ENCODE measurements at regions not wholly inside any gene's neighbourhood (a gene's known extent, or its start where the extent isn't known, plus 50 kb on each side); places are given as distances from the start of the nearest gene placed in this dataset.

DNA sequence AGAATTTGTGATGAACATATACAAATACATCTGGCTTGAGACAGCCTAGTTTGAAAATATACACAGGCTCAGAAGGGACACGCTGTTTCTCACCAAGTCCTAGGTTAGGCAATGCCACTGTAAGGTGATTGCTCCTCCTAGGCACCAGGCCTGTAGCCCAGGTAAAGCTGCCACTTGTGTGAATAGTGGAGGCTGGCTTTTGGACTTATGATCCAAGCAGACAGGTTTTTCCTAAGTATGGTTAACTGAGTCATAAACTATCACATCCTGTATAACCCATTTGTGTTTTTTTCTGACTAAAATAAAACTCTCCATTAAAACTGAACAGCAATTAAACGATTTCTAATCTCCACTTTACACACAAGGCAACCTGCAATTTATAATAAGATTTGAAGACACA, 81.0 kb downstream of the SEMA4F start:
- H3K4me3 ChIP-seq (ENCODE audit: low read depth, low read length): no peak overlapping the region
- no peak overlapping the region for H3K27ac ChIP-seq (ENCODE audit: low read depth)
- DNase-seq (ENCODE audit: extremely low spot score): no peak
- H3K4me1 ChIP-seq (ENCODE audit: insufficient read depth): no peaks in the 10 kb centered on the region
- H3K36me3 ChIP-seq (ENCODE audit: insufficient read depth): no peaks in the 10 kb centered on the region
- WGBS: 63% methylated on average over 2 of the region's 2 CpGs

DNA sequence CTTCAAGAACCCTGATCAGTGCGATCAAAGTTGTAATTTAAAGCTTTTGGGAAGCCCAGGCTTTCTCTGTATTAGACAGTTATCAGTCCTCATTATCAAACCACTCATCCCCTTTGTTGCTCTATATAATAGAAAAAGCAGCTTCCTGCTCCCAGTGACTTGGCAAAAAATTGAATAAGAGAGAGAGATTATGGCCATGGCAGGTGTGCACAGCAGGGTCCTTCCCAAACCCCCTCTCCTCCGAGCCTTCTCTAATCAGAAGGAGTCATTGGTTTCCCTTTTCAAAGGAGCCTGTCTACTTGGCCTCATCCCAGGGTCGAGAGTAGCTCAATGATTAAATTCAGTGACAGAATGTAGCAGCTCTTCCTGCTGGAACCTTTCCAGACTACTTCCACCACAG, 81.5 kb downstream of the SEMA4F start:
- DNase-seq (ENCODE audit: extremely low spot score): no peak
- Histone ChIP-seq H3K27ac (ENCODE audit: low read depth) (no peak overlapping the region), H3K36me3 (ENCODE audit: insufficient read depth) (no peaks in the 10 kb centered on the region), H3K4me1 (ENCODE audit: insufficient read depth) (no peaks in the 10 kb centered on the region), H3K4me3 (ENCODE audit: low read depth, low read length) (no peak overlapping the region)
- WGBS: 49% methylated on average over 3 of the region's 3 CpGs

DNA sequence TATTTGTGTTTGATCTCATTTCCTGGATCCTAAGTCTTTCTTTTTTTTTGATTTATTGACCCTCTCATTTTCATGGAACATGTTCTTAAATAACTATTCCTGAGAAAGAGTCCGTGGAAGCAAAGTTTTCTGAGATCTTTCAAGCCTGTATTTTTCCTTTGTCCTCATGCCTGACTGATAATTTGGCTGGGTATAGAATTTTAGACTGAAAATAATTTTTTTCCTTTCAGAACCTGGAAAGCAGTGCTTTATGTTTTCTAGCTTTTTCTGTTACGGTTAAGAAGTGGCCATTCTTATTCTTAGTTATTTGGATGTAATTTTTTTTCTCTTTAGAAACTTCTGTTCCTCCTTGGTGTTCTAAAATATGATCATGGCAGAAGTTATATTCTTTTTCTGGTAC, 82.5 kb downstream of the SEMA4F start:
- no peak overlapping the region for H3K4me3 ChIP-seq (ENCODE audit: low read depth, low read length)
- WGBS: 59% methylated on average over 2 of the region's 2 CpGs
- no peaks in the 10 kb centered on the region for H3K4me1 ChIP-seq (ENCODE audit: insufficient read depth)

DNA sequence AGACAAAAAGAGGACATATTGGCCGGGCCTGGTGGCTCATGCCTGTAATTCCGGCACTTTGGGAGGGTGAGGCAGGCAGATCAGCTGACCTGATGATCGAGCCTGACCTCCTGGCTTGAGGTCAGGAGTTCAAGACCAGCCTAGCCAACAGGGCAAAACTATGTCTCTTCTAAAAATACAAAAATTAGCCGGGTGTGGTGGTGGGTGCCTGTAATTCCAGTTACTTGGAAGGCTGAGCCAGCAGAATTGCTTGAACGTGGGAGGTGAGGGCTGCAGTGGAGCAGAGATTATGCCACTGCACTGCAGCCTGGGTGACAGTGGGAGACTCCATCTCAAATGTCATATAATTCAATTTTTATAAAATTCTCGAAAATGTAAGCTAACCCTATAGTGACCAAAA, 84.5 kb downstream of the SEMA4F start:
- H3K27ac ChIP-seq (ENCODE audit: low read depth): no peak overlapping the region
- 70% methylated on average over 6 of the region's 6 CpGs for WGBS
- no peaks in the 10 kb centered on the region for H3K4me1 ChIP-seq (ENCODE audit: insufficient read depth)
- H3K36me3 ChIP-seq (ENCODE audit: insufficient read depth): no peaks in the 10 kb centered on the region
- DNase-seq (ENCODE audit: extremely low spot score): no peak
- H3K4me3 ChIP-seq (ENCODE audit: low read depth, low read length): no peak overlapping the region

More for the DNA sequence above, 82.5 kb downstream of the SEMA4F start:
- no peak for DNase-seq (ENCODE audit: extremely low spot score)
- Histone ChIP-seq H3K27ac (ENCODE audit: low read depth) (no peak overlapping the region), H3K36me3 (ENCODE audit: insufficient read depth) (no peaks in the 10 kb centered on the region)

DNA sequence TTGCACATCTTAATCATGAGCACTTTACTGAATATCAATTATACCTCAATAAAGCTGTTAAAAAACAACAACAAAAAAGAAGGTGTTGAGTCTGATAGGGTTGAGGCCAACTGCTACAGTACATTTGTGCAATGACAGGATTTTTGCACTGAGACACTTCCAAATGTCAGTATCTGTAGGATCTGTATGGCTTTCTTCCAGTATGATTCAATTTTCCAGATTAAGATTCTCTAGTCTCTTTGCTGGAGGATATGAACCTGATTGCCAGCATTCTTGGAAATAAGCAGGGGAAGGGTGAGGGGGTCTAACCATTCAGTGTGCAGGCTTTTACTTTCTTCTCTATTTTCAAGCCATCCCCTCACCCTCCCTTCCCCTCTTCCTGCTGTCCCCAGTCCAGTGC, 85.1 kb downstream of the SEMA4F start:
- Histone ChIP-seq H3K27ac (ENCODE audit: low read depth) (no peak overlapping the region), H3K4me1 (ENCODE audit: insufficient read depth) (no peaks in the 10 kb centered on the region)
- no peak for DNase-seq (ENCODE audit: extremely low spot score)

DNA sequence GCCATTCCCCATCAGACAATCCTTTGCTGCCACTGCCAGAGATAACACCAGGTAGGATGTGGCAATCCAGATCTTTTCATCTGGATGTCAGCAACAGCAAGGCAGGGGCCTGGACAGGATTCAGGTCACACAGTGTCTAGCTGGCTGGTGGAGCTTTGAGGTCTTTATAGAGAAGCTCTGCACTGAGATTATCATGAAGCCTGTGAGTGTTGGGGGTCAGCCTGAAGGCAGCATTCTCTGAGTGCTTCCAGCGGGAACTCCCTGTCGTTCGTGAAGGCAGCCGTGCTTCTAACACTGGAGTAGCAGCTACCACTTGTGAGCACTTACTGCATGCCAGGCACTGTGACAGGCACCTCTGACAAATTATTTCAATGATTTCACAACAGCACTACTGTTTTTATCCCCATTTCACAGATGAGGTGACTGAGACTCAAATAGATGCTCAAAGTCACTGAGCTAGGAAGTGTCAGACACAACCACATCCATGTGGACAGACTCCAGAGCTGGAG, 85.7 kb downstream of the SEMA4F start:
- no peak overlapping the region for H3K27ac ChIP-seq (ENCODE audit: low read depth)
- 55% methylated on average over 4 of the region's 4 CpGs for WGBS
- H3K36me3 ChIP-seq (ENCODE audit: insufficient read depth): no peaks in the 10 kb centered on the region
- H3K4me1 ChIP-seq (ENCODE audit: insufficient read depth): no peaks in the 10 kb centered on the region
- DNase-seq (ENCODE audit: extremely low spot score): no peak
- H3K4me3 ChIP-seq (ENCODE audit: low read depth, low read length): no peak overlapping the region

More for the DNA sequence above, 85.1 kb downstream of the SEMA4F start:
- no peak overlapping the region for H3K4me3 ChIP-seq (ENCODE audit: low read depth, low read length)
- no peaks in the 10 kb centered on the region for H3K36me3 ChIP-seq (ENCODE audit: insufficient read depth)

DNA sequence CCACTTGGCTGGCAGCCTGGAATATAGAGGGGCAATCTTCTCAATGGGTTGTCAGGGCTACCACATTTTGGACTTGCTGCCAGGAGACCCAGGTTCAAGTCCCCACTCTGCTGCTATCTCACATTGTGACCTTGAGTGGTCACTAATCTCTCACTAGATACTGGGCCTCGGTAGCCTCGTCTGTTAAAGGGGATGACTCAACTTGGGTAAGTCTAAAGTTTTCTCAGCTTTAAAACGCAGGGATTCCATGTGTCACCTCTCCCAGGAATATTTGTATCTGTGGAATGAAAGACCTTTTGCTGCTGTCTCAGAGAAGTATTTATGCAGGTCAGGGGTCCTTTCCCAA, 86.3 kb downstream of the SEMA4F start:
- WGBS: 56% methylated on average over 3 of the region's 3 CpGs
- no peak for DNase-seq (ENCODE audit: extremely low spot score)
- H3K4me3 ChIP-seq (ENCODE audit: low read depth, low read length): no peak overlapping the region
- H3K27ac ChIP-seq (ENCODE audit: low read depth): no peak overlapping the region
- no peaks in the 10 kb centered on the region for H3K4me1 ChIP-seq (ENCODE audit: insufficient read depth)
- no peaks in the 10 kb centered on the region for H3K36me3 ChIP-seq (ENCODE audit: insufficient read depth)

DNA sequence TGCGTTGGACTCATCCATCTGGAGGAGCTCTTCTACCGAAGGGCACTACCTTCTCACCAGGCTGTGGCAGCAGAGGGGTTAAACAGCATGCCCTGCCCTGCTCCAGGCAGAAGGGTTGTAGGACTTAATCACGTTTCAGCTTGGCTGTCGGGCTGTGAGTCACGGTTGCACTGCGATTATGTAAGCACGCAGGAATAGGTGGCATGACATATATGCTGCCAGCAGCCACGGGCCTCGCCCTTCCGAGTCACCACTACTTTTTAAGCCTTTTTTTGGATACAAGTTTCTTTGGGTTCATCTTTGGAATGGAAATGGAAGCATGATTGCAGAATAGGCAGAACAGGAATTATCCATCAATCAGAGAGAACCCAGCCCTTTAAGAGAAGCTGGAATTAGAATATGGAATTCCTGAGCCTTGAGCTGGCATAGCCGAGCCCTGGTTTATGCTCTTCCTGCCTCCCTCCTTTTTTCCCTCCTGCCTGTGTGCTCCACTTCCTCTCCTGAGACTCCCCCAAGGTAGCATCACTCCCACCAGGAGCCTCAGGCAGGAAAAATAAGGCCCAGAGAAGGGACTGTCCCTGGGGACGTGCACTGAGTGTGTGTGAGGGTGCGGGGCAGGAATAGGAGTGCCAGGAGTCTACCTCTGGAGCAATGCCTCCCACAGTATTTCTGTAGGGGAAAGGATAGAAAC, 86.8 kb downstream of the SEMA4F start:
- H3K36me3 ChIP-seq (ENCODE audit: insufficient read depth): no peaks in the 10 kb centered on the region
- DNase-seq (ENCODE audit: extremely low spot score): peak; percentile 59
- WGBS: 30% methylated on average over 13 of the region's 13 CpGs
- H3K4me1 ChIP-seq (ENCODE audit: insufficient read depth): no peaks in the 10 kb centered on the region
- no peak overlapping the region for H3K27ac ChIP-seq (ENCODE audit: low read depth)
- no peak overlapping the region for H3K4me3 ChIP-seq (ENCODE audit: low read depth, low read length)

DNA sequence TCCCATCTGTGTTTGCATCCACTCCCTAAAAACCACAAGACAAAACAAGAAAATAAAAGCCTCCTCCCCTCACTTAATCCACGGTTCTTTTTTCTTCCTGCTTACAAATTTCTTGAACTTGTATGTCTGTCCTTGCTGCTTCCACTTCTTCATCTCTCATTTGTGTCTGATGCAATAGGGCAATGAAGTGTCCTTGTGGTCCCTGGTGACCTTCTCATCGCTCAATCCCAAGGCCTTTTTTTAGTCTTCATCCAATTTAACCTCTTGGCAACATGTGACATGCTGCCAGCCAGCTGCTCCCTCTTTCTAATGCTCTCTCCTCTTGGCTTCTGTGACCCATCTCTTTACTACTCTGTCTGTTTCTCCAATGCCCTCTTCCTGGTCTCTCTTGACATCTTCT, 87.6 kb downstream of the SEMA4F start:
- no peaks in the 10 kb centered on the region for H3K4me1 ChIP-seq (ENCODE audit: insufficient read depth)
- DNase-seq (ENCODE audit: extremely low spot score): no peak
- no peaks in the 10 kb centered on the region for H3K36me3 ChIP-seq (ENCODE audit: insufficient read depth)
- WGBS: 72% methylated on average over 2 of the region's 2 CpGs
- no peak overlapping the region for H3K4me3 ChIP-seq (ENCODE audit: low read depth, low read length)
- H3K27ac ChIP-seq (ENCODE audit: low read depth): no peak overlapping the region

DNA sequence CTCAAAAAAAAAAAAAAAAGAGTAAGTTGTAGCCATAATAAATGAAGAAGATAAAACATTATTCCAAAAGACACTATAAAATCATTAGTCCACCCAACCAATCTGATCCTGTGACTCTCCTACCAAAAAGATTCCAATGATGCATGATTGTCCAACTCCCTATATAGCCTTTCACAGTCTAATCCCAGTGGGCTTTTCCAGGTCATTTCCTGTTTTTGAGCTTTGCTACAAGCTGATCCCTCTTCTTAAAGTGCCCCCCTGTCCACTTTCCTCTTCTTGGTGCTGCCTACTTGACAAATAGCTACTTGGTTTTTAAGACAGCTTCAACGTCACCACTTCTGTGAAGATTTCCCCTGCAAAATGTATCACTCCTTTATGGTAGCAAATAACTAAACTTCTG, 88.4 kb downstream of the SEMA4F start:
- no peaks in the 10 kb centered on the region for H3K4me1 ChIP-seq (ENCODE audit: insufficient read depth)
- no peak for DNase-seq (ENCODE audit: extremely low spot score)
- H3K27ac ChIP-seq (ENCODE audit: low read depth): no peak overlapping the region
- 84% methylated on average over 1 of the region's 1 CpG for WGBS
- H3K4me3 ChIP-seq (ENCODE audit: low read depth, low read length): no peak overlapping the region
- no peaks in the 10 kb centered on the region for H3K36me3 ChIP-seq (ENCODE audit: insufficient read depth)

DNA sequence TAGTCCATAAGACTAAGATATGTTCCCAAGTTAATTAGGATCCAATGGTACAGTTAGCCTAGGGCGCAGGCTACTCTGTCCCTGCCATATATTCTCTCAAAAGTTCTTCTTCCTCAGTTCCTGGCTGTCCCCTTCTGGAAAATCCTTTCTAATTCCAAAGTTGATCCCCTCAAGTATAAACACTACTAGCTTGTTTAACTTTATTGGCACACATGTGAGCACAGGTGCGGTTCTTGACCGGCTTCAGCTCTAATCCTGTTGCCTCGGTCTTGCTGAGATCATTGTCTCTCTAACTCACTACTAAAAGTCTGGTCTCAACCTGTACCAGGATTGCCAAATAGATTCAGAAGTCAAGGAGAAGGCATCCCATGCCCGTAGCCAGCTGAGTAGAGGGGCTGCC, 89.0 kb downstream of the SEMA4F start:
- H3K4me3 ChIP-seq (ENCODE audit: low read depth, low read length): no peak overlapping the region
- H3K4me1 ChIP-seq (ENCODE audit: insufficient read depth): no peaks in the 10 kb centered on the region
- no peak for DNase-seq (ENCODE audit: extremely low spot score)
- 43% methylated on average over 5 of the region's 5 CpGs for WGBS
- no peak overlapping the region for H3K27ac ChIP-seq (ENCODE audit: low read depth)
- H3K36me3 ChIP-seq (ENCODE audit: insufficient read depth): no peaks in the 10 kb centered on the region

DNA sequence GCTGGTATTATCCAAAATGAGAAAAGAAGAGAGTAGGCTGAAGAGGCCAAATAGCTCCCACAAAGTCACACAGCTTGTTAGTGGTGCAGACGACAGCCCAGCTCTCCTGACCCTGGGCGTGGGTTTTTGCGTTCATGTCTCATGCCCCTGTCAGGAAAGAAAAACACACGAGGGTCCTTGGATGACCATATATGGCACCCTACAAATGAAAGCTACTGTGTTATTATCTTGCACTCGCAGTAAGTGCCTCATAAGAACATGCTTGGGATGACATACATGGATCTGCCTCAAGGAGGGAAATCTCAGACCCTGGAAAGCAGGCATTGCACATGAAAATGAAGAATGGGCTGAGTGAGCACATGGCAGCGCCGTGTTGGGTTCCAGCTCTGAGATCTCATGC, 89.7 kb downstream of the SEMA4F start:
- 80% methylated on average over 7 of the region's 7 CpGs for WGBS
- Histone ChIP-seq H3K27ac (ENCODE audit: low read depth) (no peak overlapping the region), H3K4me3 (ENCODE audit: low read depth, low read length) (no peak overlapping the region), H3K36me3 (ENCODE audit: insufficient read depth) (no peaks in the 10 kb centered on the region), H3K4me1 (ENCODE audit: insufficient read depth) (no peaks in the 10 kb centered on the region)
- no peak for DNase-seq (ENCODE audit: extremely low spot score)

DNA sequence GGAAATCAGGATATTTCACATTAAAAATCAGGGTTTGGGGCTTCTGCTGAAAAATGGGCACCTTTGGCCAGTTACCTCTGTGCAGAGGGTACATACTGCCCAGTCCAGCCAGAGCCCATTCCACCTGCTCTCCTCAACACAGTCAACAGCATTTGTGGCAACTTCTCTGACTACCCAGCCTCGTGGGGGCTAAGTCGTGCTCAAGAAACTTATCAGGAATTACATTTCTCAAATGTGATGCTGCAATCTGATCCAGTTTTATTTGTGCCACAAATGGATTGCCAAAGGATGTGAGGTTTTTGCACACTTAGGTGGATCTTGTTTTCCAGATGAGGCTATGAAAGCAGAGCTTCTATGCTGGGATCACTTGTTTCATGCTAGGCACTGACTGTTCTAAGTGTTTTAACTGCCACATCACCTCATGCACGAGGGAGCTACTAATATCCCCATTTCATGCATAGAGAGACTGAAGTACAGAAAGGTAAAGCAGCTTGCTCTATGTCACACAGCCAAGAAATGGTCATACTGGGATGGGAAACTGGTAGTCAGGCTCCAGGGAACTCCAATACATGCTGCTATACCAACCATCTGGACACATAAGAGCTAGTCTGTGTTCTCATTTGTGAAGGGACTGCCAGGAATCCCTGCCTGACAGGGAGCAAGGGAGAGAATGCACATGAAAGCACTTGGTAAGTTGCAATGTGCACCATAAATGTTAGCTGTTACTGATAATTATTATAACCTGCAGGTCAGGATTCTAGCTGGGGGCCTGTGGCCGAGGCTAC, 89.0 kb upstream of the HK2 start:
- WGBS: 58% methylated on average over 4 of the region's 4 CpGs
- Histone ChIP-seq H3K4me1 (ENCODE audit: insufficient read depth) (no peaks in the 10 kb centered on the region), H3K27ac (ENCODE audit: low read depth) (no peak overlapping the region), H3K36me3 (ENCODE audit: insufficient read depth) (no peaks in the 10 kb centered on the region), H3K4me3 (ENCODE audit: low read depth, low read length) (no peak overlapping the region)
- no peak for DNase-seq (ENCODE audit: extremely low spot score)

DNA sequence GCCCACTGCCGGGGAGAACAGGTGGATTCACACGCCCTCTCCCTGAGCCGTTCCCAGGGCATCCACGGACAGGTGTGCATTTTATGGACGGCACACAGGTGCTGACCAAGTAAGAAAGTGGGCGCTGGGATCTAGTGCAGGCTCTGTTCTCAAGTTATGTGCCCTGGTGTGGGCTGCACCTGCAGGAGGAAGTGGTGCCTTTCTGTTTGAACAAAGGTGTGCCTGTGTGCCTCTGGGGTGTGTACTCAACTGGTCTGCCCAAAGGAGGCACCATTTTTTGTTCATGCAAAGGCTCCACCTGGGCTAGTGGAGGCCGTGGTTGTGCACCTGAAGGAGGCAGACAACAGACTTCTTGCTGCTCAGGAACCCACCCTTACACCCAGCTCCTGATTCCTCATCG, 88.2 kb upstream of the HK2 start:
- DNase-seq (ENCODE audit: extremely low spot score): no peak
- whole genome bisulfite sequencing: 73% methylated on average over 8 of the region's 8 CpGs

More for the DNA sequence above, 88.2 kb upstream of the HK2 start:
- Histone ChIP-seq H3K4me3 (ENCODE audit: low read depth, low read length) (no peak overlapping the region), H3K36me3 (ENCODE audit: insufficient read depth) (no peaks in the 10 kb centered on the region), H3K4me1 (ENCODE audit: insufficient read depth) (no peaks in the 10 kb centered on the region), H3K27ac (ENCODE audit: low read depth) (no peak overlapping the region)

Measured in urinary bladder (tissue), 3 donors.